Astrocyte (in vitro differentiated cells and primary cell): ENCODE measurements at regions not wholly inside any gene's neighbourhood (a gene's known extent, or its start where the extent isn't known, plus 50 kb on each side); places are given as distances from the start of the nearest gene placed in this dataset.

Experiments
- EZH2 ChIP-seq: IDR thresholded peaks from 2 replicates; pipeline ENCODE4 v1.6.1; 2012; ENCODE audit warnings: mild to moderate bottlenecking, low read length, inconsistent platforms; ENCODE audit not compliant: insufficient read depth
- TF ChIP-seq, protein P1 (sequence below): IDR thresholded peaks from 2 replicates; pipeline ENCODE4 v1.5.1; 2011; ENCODE audit warnings: low read depth, mild to moderate bottlenecking, inconsistent platforms, low read length, moderate library complexity; ENCODE audit not compliant: insufficient read depth

DNA sequence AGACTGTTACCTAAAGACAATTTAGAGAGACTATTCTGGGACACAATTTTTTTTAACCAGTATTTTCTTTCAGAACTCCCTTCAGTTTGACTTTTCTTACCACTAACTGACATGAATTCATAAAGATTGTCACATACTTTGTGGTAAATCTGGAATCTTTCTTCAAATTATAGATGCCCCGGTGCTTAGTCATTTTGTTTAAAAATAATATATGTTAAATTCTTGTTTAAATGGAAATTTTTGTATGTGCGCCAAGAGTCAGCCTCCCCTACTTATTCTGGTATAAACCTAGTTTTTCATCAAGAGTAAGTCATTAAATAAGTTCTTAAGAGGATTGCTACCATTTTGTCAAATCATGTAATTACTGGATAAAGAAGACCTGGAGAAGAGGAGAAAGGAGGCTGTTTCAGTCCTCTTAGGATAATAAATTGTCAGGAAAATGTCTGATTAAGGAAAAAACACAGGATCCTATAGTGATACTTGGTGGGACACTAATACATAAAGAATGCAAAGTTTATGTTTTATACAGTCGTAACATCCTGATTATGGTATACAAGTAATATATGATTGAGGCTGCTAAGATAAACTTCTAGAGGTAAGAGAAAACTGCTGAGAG lies 424.4 kb downstream of the PMP22 start:
- TF ChIP-seq, protein P1, sequence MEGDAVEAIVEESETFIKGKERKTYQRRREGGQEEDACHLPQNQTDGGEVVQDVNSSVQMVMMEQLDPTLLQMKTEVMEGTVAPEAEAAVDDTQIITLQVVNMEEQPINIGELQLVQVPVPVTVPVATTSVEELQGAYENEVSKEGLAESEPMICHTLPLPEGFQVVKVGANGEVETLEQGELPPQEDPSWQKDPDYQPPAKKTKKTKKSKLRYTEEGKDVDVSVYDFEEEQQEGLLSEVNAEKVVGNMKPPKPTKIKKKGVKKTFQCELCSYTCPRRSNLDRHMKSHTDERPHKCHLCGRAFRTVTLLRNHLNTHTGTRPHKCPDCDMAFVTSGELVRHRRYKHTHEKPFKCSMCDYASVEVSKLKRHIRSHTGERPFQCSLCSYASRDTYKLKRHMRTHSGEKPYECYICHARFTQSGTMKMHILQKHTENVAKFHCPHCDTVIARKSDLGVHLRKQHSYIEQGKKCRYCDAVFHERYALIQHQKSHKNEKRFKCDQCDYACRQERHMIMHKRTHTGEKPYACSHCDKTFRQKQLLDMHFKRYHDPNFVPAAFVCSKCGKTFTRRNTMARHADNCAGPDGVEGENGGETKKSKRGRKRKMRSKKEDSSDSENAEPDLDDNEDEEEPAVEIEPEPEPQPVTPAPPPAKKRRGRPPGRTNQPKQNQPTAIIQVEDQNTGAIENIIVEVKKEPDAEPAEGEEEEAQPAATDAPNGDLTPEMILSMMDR, result no peak
- no peak for TF ChIP-seq EZH2
